ENCODE measurements at regions not wholly inside any gene's neighbourhood (a gene's known extent, or its start where the extent isn't known, plus 50 kb on each side); places are given as distances from the start of the nearest gene placed in this dataset.

GRCh38 chr7:118615681-118616080, 391.2 kb downstream of the ANKRD7 start:
- Mint-ChIP-seq H3K4me1 (no peaks in the 10 kb centered on the region), H3K27ac (no peak overlapping the region), H3K4me3 (no peak overlapping the region), H3K36me3 (no peaks in the 10 kb centered on the region), H3K9me3 (peaks cover 0 to 13% (median 2%) of the 10 kb centered on the region in 7 donors), H3K27me3 (no peaks in the 10 kb centered on the region)
- ATAC-seq (ENCODE audit: low read depth in 2 of 2) (no peak), DNase-seq (no peak)

GRCh38 chr7:118621810-118622360, 397.4 kb downstream of the ANKRD7 start:
- no peak overlapping the region for H3K4me3 Mint-ChIP-seq
- H3K9me3 Mint-ChIP-seq = peaks cover 0 to 6% (median 0%) of the 10 kb centered on the region in 7 donors
- DNase-seq (no peak), ATAC-seq (ENCODE audit: low read depth in 2 of 2) (no peak)
- H3K36me3 Mint-ChIP-seq = no peaks in the 10 kb centered on the region
- H3K4me1 Mint-ChIP-seq = no peaks in the 10 kb centered on the region
- H3K27ac Mint-ChIP-seq = no peak overlapping the region
- no peaks in the 10 kb centered on the region for H3K27me3 Mint-ChIP-seq

GRCh38 chr7:118626739-118627138, 402.2 kb downstream of the ANKRD7 start:
- peaks cover 0 to 11% (median 0%) of the 10 kb centered on the region in 7 donors for H3K9me3 Mint-ChIP-seq
- no peak overlapping the region for H3K27ac Mint-ChIP-seq
- DNase-seq (no peak), ATAC-seq (ENCODE audit: low read depth in 2 of 2) (no peak)
- H3K36me3 Mint-ChIP-seq = peaks cover 0 to 3% of the 10 kb centered on the region in 2 donors
- H3K4me3 Mint-ChIP-seq = no peak overlapping the region
- no peaks in the 10 kb centered on the region for H3K27me3 Mint-ChIP-seq
- H3K4me1 Mint-ChIP-seq = no peaks in the 10 kb centered on the region

GRCh38 chr7:118627467-118627866, 403.0 kb downstream of the ANKRD7 start:
- Mint-ChIP-seq H3K36me3 (peaks cover 0 to 3% of the 10 kb centered on the region in 2 donors), H3K4me3 (no peak overlapping the region), H3K9me3 (peaks cover 0 to 11% (median 0%) of the 10 kb centered on the region in 7 donors), H3K27me3 (no peaks in the 10 kb centered on the region), H3K4me1 (no peaks in the 10 kb centered on the region), H3K27ac (no peak overlapping the region)
- no peak for DNase-seq
- ATAC-seq (ENCODE audit: low read depth in 2 of 2) = no peak

GRCh38 chr7:118629898-118630438, 405.5 kb downstream of the ANKRD7 start:
- Mint-ChIP-seq H3K27ac (no peak overlapping the region), H3K4me1 (no peaks in the 10 kb centered on the region), H3K4me3 (no peak overlapping the region), H3K27me3 (peaks cover 0 to 4% (median 0%) of the 10 kb centered on the region in 3 donors), H3K9me3 (peaks cover 0 to 9% (median 0%) of the 10 kb centered on the region in 7 donors), H3K36me3 (peaks cover 0 to 3% of the 10 kb centered on the region in 2 donors)
- no peak for DNase-seq
- ATAC-seq (ENCODE audit: low read depth in 2 of 2) = no peak

GRCh38 chr7:118642396-118642795, 417.9 kb downstream of the ANKRD7 start:
- Mint-ChIP-seq H3K27me3 (no peaks in the 10 kb centered on the region), H3K36me3 (no peaks in the 10 kb centered on the region), H3K27ac (no peak overlapping the region), H3K4me1 (no peaks in the 10 kb centered on the region), H3K4me3 (no peak overlapping the region), H3K9me3 (no peaks in the 10 kb centered on the region)
- ATAC-seq (ENCODE audit: low read depth in 2 of 2) (no peak), DNase-seq (no peak)

DNA sequence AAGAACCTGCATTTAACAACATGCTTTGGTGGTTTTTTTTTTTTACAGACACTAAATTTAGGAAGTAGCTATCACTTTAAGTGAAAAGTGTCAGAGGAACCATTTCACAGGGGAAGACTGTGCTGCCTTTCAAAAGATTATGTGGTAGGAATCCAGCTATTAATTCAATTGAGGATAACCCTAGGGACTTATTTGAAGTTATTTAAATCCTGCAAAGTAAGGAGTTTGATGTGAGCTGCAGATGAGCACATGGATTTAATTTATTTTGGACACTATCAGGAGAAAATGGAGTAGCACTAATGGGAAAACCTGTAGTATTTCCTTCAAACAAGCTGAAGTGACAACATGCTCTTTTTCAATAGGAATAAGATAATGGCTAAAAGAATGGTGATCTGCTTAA, 419.8 kb downstream of the ANKRD7 start:
- H3K9me3 Mint-ChIP-seq = no peaks in the 10 kb centered on the region
- ATAC-seq (ENCODE audit: low read depth in 2 of 2) = no peak
- no peak overlapping the region for H3K4me3 Mint-ChIP-seq
- no peaks in the 10 kb centered on the region for H3K36me3 Mint-ChIP-seq
- H3K27ac Mint-ChIP-seq = no peak overlapping the region
- no peaks in the 10 kb centered on the region for H3K4me1 Mint-ChIP-seq
- DNase-seq = no peak
- no peaks in the 10 kb centered on the region for H3K27me3 Mint-ChIP-seq

DNA sequence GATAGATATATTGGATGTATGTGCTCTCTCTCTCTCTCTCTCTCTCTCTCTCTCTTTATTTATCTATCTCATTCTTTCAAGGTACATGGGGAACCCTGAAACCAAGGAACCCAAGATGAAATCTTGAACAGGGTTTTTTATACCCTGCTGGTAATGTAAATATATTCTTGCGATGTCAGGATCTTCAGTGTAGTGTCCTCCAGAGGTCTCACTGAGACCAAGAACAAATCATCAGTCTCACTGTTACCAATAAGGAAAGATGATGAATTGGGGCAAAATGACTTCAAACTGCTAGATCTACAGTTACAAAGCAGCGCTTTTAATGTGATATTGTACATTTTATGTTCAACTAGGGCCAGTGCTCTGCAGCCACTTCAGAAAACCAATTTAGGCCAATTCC, 423.5 kb downstream of the ANKRD7 start:
- no peak overlapping the region for H3K4me3 Mint-ChIP-seq
- DNase-seq (no peak), ATAC-seq (ENCODE audit: low read depth in 2 of 2) (no peak)
- no peaks in the 10 kb centered on the region for H3K27me3 Mint-ChIP-seq
- H3K27ac Mint-ChIP-seq = no peak overlapping the region
- H3K9me3 Mint-ChIP-seq = no peaks in the 10 kb centered on the region
- H3K36me3 Mint-ChIP-seq = no peaks in the 10 kb centered on the region
- no peaks in the 10 kb centered on the region for H3K4me1 Mint-ChIP-seq

DNA sequence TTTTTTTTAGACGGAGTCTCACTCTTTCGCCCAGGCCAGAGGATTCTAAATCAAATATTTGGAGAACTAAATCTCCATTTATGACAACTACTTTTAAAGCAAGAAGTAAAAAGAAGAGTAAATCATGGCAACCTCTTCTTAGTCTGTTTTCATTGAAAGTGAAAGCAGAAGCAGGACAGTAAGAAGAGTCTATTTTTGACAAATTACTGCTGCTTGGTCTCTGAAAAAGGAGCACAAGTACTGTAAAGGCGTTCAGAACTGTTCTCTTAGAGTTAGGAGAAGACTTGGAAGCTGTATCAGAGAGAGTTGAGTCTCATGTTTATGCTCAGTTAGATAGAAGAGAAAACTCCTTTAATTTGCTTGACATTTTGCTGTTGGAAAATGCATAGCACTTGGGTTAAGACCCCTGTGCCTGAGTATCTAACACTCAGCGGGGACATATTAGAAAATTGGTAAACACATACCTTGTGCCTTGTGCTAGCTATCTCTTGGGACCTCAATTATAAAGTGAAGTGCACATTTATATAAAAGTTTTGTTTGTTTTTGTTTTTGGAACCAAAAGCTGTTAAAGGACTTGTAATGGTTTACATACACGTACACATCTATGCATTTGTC, 433.0 kb downstream of the ANKRD7 start:
- no peak for DNase-seq
- Mint-ChIP-seq H3K27me3 (no peaks in the 10 kb centered on the region), H3K4me3 (no peak overlapping the region), H3K36me3 (no peaks in the 10 kb centered on the region), H3K27ac (no peak overlapping the region), H3K4me1 (peaks cover 0 to 3% (median 0%) of the 10 kb centered on the region in 3 donors), H3K9me3 (no peaks in the 10 kb centered on the region)
- ATAC-seq (ENCODE audit: low read depth in 2 of 2) = no peak

- H3K36me3 Mint-ChIP-seq = no peaks in the 10 kb centered on the region
- ATAC-seq (ENCODE audit: low read depth in 2 of 2) (no peak), DNase-seq (no peak)
- H3K4me1 Mint-ChIP-seq = peaks cover 0 to under 1% (median 0%) of the 10 kb centered on the region in 3 donors
- no peaks in the 10 kb centered on the region for H3K27me3 Mint-ChIP-seq
- no peaks in the 10 kb centered on the region for H3K9me3 Mint-ChIP-seq
- no peak overlapping the region for H3K27ac Mint-ChIP-seq
- H3K4me3 Mint-ChIP-seq = no peak overlapping the region
Observed at GRCh38 chr7:118662266-118662665, 437.8 kb downstream of the ANKRD7 start.

DNA sequence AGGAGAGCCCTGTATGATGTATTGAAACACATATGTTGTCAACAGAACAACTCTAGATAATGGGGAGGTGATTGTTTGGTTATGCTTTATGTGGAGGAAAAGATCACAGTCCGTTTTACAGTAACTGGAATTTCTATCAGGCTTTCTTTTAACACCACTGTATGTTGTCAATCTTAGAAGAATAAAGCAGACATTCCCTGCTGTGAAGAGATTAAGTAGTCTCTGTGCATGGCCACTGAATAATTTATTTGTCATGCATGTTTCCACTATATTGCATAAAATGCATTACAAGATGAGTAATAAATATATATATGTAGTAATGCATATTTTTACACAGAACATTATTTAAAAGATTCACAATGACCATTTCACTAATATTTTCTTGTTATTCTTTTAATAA, 440.0 kb downstream of the ANKRD7 start:
- Mint-ChIP-seq H3K9me3 (no peaks in the 10 kb centered on the region), H3K36me3 (no peaks in the 10 kb centered on the region), H3K27me3 (no peaks in the 10 kb centered on the region), H3K27ac (no peak overlapping the region), H3K4me3 (no peak overlapping the region), H3K4me1 (no peaks in the 10 kb centered on the region)
- ATAC-seq (ENCODE audit: low read depth in 2 of 2) (no peak), DNase-seq (no peak)

- Mint-ChIP-seq H3K4me3 (no peak overlapping the region), H3K36me3 (no peaks in the 10 kb centered on the region), H3K4me1 (no peaks in the 10 kb centered on the region), H3K9me3 (peaks cover 0 to 3% (median 0%) of the 10 kb centered on the region in 7 donors), H3K27me3 (no peaks in the 10 kb centered on the region), H3K27ac (no peak overlapping the region)
- DNase-seq (no peak), ATAC-seq (ENCODE audit: low read depth in 2 of 2) (no peak)
Observed at GRCh38 chr7:118671149-118671548, 446.6 kb downstream of the ANKRD7 start.

GRCh38 chr7:118684796-118685195, 460.3 kb downstream of the ANKRD7 start:
- Mint-ChIP-seq H3K4me1 (no peaks in the 10 kb centered on the region), H3K4me3 (no peak overlapping the region), H3K27me3 (no peaks in the 10 kb centered on the region), H3K27ac (no peak overlapping the region), H3K36me3 (no peaks in the 10 kb centered on the region), H3K9me3 (peaks cover 0 to 4% (median 0%) of the 10 kb centered on the region in 7 donors)
- ATAC-seq (ENCODE audit: low read depth in 2 of 2) (no peak), DNase-seq (no peak)

DNA sequence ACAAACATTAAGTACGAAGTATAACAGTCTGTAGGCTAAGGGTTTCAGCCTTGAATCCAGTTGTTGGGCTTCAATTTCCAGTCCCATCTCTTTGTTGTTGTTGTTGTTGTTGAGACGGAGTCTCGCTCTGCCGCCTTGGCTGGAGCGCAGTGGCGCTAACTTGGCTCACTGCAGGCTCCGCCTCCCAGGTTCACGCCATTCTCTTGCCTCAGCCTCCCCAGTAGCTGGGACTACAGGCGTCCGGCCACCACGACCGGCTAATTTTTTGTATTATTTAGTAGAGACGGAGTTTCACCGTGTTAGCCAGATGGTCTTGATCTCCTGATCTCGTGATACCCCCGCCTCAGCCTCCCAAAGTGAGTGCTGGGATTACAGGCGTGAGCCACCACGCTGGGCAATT, 464.9 kb downstream of the ANKRD7 start:
- no peak overlapping the region for H3K27ac Mint-ChIP-seq
- H3K9me3 Mint-ChIP-seq = peaks cover 0 to 4% (median 0%) of the 10 kb centered on the region in 7 donors
- no peaks in the 10 kb centered on the region for H3K36me3 Mint-ChIP-seq
- no peaks in the 10 kb centered on the region for H3K27me3 Mint-ChIP-seq
- no peak for ATAC-seq (ENCODE audit: low read depth in 2 of 2)
- H3K4me3 Mint-ChIP-seq = no peak overlapping the region
- H3K4me1 Mint-ChIP-seq = no peaks in the 10 kb centered on the region
- DNase-seq = no peak
